ENCODE measurements at regions not wholly inside any gene's neighbourhood (a gene's known extent, or its start where the extent isn't known, plus 50 kb on each side); places are given as distances from the start of the nearest gene placed in this dataset.

DNA sequence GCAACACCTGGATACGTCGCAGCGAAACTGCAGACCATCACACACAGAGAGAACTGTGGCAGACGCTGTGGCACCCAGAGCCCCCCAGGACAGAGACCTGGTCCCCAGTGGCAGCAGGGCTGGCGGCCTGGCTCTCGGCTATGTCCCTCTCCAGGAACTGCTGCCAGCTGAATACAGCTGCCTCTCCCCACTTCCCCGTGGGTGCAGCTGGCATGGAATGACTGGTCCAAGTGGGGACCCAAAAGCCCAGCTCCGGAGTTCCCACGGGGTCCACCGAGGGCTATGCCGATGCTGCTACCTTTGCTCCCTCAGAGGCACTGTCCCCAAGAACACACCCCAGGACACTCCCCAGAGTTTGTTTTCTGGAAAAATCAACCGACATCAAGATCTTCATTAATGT, 67.8 kb upstream of the GATA2 start:
- no peak overlapping the region for H3K4me3 ChIP-seq (ENCODE audit: low read length)
- TF ChIP-seq, protein P1, sequence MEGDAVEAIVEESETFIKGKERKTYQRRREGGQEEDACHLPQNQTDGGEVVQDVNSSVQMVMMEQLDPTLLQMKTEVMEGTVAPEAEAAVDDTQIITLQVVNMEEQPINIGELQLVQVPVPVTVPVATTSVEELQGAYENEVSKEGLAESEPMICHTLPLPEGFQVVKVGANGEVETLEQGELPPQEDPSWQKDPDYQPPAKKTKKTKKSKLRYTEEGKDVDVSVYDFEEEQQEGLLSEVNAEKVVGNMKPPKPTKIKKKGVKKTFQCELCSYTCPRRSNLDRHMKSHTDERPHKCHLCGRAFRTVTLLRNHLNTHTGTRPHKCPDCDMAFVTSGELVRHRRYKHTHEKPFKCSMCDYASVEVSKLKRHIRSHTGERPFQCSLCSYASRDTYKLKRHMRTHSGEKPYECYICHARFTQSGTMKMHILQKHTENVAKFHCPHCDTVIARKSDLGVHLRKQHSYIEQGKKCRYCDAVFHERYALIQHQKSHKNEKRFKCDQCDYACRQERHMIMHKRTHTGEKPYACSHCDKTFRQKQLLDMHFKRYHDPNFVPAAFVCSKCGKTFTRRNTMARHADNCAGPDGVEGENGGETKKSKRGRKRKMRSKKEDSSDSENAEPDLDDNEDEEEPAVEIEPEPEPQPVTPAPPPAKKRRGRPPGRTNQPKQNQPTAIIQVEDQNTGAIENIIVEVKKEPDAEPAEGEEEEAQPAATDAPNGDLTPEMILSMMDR (IDR thresholded peaks at IDR 0.05; ENCODE audit: insufficient read depth, low read depth, low read length, missing control alignments), result no peak
- no peak for DNase-seq (ENCODE audit: low read depth)

GRCh38 chr3:128559486-128560225, 66.7 kb upstream of the GATA2 start:
- no peak overlapping the region for H3K4me3 ChIP-seq (ENCODE audit: low read length)
- TF ChIP-seq, protein P1 (IDR thresholded peaks at IDR 0.05; ENCODE audit: insufficient read depth, low read depth, low read length, missing control alignments), result no peak
- peak; percentile 70 for DNase-seq (ENCODE audit: low read depth)

GRCh38 chr3:128557531-128558280, 64.7 kb upstream of the GATA2 start:
- TF ChIP-seq, protein P1 (IDR thresholded peaks at IDR 0.05; ENCODE audit: insufficient read depth, low read depth, low read length, missing control alignments), result no peak
- DNase-seq (ENCODE audit: low read depth), result no peak
- no peak overlapping the region for H3K4me3 ChIP-seq (ENCODE audit: low read length)

- no peak overlapping the region for H3K4me3 ChIP-seq (ENCODE audit: low read length)
- no peak for DNase-seq (ENCODE audit: low read depth)
- TF ChIP-seq, protein P1 (IDR thresholded peaks at IDR 0.05; ENCODE audit: insufficient read depth, low read depth, low read length, missing control alignments), result no peak
These were observed 63.9 kb upstream of the GATA2 start for GRCh38 chr3:128556907-128557306.

DNA sequence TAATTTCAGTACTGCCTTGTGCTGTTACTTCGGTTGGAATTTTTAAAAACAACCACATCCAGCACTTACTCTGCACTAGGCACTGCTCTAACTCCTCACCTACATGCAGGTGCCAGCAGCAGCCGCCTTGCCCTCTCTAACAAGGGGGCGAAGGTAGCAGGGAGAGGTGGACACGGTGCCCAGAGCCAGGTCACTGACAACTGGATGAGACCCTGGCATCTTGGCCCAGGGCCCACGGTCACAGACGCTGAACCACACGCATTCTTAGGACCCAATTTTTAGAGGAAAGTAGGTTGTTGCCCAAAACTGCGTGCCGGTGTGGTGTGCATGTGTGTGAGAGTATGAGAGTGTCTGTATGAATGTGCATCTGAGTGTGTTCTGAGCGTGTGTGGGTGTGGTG, 63.4 kb upstream of the GATA2 start:
- no peak for DNase-seq (ENCODE audit: low read depth)
- no peak overlapping the region for H3K4me3 ChIP-seq (ENCODE audit: low read length)
- TF ChIP-seq, protein P1 (IDR thresholded peaks at IDR 0.05; ENCODE audit: insufficient read depth, low read depth, low read length, missing control alignments), result no peak

- no peak overlapping the region for H3K4me3 ChIP-seq (ENCODE audit: low read length)
These were observed 62.8 kb upstream of the GATA2 start for GRCh38 chr3:128555841-128556240.

More at GRCh38 chr3:128555841-128556240, 62.8 kb upstream of the GATA2 start:
- TF ChIP-seq, protein P1 (IDR thresholded peaks at IDR 0.05; ENCODE audit: insufficient read depth, low read depth, low read length, missing control alignments), result no peak
- no peak for DNase-seq (ENCODE audit: low read depth)
